Inflammatory macrophage treated with lipopolysaccharide for 4 hours (primary cell): ENCODE measurements at regions not wholly inside any gene's neighbourhood (a gene's known extent, or its start where the extent isn't known, plus 50 kb on each side); places are given as distances from the start of the nearest gene placed in this dataset.

Source experiments
- DNase-seq: peaks from one replicate; pipeline ENCODE4 v3.0.0-alpha.2; 2020

DNA sequence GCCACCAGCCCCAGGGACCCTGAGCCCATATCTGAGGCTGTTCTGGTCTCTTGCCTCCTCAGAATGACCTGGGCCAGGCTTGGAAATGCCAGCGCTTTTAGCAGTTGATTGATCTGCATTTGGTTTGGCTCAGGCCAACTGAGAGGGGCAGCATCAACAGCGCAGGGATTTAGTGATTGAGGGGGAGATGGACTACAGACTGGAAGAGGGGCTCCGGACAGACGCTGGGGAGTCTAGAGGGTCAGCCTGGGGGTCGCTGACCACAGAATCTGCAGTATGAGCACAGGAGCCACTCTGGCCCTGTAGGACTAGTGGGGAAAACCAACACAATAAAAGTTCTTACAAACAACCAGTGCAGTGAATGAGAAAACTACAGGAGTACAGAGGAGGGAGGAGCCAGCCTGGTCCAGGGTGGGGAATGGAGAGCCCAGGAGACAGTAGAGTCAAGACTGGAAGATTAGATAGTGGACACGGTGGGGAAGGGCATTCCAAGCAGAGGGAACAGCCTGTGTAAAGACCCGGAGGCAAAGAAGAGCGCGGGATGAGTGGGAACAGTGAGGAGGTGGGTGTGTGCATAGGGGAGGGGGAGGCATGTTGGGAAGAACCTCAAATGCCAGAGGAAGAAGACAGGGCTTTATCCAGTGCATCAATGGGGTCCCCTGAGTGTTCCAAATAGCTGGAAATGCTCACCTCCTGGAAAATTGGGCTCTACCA, 128.9 kb downstream of the MRM1 start:
- no peak for DNase-seq

- no peak for DNase-seq
Measured at GRCh38 chr17:36730857-36731490, 129.6 kb downstream of the MRM1 start.

- no peak for DNase-seq
Measured at GRCh38 chr17:36731811-36732210, 130.4 kb downstream of the MRM1 start.

- no peak for DNase-seq
Measured at GRCh38 chr17:36732351-36732750, 131.0 kb downstream of the MRM1 start.

GRCh38 chr17:36736201-36737156, 135.1 kb downstream of the MRM1 start:
- no peak for DNase-seq

GRCh38 chr17:36739208-36739607, 137.8 kb downstream of the MRM1 start:
- DNase-seq = no peak

DNA sequence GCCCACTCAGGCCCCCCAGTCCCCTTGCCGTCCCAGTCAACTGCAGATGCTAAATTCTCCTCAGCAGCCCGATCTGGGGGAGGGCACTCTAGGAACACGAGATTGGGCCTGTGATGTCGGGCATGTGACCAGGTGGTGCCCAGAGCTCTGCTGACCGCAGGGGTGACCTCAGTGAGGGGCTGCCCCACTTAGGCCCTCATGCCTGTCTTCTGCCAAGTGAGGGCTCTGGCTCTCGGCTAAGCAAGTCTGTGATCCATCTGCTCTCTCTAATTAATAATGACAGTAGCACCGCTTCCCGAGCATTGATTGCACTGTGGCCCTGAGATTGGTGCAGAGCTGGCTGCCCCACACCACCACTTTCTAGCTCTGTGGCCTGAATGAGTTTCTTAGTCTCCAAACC, 138.8 kb downstream of the MRM1 start:
- DNase-seq = no peak

DNA sequence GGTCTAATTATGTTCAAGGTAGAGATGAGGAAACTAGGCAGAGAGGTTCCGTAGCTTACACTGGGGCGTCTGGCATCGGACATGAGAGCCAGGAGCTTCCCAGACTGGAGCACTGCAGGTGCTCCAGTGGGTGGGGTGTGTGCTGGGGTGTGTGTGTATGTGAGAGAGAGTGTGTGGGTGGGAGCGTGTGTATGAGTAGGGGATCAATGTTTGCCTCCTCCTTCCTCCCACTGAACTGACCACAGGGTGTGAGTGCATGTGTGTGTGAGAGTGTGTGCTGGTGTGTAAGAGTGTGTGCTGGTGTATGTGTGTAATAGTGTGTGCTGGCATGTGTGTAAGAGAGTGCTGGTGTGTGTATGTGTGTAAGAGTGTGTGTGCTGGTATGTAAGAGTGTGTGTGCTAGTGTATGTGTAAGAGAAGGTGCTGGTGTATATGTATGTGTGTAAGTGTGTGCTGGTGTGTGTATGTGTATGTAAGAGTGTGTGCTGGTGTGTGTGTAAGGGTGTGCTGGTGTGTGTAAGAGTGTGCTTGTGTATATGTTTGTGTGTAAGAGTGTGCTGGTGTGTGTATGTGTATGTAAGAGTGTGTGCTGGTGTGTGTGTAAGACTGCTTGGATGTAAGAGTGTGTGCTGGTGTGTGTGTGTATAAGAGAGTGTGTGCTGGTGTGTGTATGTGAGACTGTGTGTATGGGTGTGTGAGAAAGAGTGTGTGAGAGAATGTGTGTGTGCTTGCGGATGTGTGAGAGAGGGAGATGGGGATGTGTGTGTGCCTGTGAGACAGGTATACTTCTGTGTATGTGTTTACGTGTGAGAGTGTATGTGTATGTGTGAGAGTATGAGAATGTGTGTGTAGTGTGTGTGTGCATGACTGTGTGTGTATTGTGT, 139.9 kb downstream of the MRM1 start:
- no peak for DNase-seq

DNA sequence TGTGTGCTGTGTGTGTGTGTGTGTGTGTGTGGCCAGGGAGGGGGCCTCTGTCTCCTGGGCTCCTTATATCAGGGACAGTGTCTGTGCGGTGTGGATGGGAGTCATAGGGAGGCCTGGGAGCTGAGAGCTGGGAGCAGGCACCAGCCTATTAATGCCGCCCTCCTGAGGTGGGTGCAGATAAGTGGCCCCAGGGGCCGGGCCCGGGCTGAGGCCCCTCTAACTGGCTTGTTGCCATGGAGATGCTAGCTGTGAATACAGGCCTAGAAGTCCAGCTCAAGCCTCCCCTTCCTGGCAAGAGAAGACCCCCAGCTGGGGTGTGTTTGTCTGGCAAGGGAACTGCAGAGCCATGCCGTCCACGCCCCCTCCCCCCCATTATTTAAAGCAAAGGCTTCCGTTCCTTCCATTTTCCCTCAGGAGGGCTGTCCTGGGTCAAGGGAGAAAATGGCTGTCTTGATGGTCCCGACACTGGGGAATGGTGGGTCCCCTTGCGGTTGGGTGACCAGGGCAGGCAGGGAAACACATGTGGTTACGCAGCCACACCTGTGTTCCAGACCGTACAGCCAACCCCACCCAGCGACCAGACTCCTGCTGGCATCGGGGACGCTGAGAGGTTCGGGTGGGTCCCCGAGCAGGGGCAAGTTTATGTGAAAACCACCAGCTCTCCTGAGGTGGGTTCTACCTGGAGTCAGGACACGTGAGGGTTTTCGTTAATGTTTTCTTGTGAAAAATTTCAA, 141.1 kb downstream of the MRM1 start:
- DNase-seq = no peak

DNA sequence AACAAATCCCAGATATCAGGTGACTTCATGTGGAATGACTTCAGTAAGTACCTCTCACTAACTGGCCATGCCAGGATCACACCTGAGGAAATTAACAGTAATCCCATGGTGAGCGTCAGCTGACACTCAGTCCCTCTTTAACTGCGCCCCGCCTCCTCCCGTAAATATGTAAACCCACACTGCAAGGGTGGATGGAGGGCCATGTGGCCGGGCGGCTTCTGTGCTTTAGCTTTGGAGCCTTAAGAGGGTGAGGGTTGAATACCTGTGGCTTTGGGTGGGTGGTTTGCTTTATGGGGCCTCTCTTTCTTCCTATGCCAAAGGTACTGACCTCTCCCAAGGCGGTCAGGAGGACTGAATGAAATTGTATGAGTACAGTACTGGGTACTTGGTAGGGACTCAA, 141.7 kb downstream of the MRM1 start:
- DNase-seq = no peak

- no peak for DNase-seq
Measured at GRCh38 chr17:36746381-36747053, 145.1 kb downstream of the MRM1 start.

DNA sequence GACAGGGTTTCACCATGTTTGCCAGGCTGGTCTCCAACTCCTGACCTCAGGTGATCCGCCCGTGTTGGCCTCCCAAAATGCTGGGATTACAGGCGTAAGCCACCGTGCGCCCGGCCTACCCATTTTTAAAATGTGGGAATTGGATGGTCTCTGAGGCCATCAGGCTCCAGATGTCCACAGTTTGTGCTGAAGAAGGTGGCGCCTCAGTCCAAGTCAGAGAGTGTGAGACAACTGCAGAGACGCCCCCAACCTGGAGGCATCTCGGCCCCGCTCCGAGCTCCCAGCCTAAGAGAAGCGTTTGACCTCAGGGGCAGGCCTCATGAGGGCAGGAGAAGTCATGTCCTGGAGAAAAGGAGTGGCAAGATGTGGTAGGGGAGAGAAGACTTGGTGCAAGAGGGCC, 146.5 kb downstream of the MRM1 start:
- no peak for DNase-seq

DNA sequence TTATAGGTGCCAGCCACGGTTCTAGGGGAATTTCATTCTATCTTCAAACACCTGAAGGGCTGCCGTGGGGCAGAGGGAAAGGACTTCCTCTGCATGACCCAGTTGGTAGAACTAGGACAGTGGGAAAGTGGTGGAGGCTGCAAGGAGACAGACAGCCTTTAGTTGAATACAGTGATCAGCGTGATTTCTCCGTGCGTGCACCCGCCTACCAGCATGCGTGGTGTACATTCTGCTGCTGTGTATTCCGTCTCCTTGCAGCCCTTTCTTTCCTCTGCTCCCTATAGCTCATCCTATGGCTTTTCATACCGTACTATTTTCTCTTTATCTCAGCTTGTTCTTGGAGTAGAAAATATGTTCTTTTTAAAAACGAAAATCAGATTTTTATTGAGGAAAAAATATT, 146.9 kb downstream of the MRM1 start:
- no peak for DNase-seq

- DNase-seq = no peak
Measured at GRCh38 chr17:36749493-36749892, 148.1 kb downstream of the MRM1 start.

GRCh38 chr17:36750316-36750885, 149.0 kb downstream of the MRM1 start:
- no peak for DNase-seq

- no peak for DNase-seq
Measured at GRCh38 chr17:36752096-36752888, 150.9 kb downstream of the MRM1 start.

DNA sequence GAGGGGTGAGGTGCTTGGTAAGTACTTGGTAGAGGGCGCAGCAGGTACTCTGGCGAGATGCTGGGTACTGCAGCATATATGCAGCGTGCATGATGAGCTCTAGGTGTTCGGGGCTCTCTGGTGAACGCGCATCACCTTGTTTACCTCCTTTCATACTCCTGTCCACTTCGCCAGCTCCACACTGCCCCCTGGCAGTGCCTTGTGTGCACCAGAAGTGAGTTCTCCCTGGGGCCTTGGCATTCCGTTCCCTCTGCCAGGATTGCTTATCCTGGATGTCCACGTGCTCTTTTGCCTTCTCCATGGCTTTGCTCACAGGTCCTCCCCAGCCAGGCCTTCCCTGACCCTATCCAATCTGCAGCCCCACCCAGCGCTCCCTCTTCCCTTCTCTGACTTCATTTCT, 154.2 kb downstream of the MRM1 start:
- no peak for DNase-seq

DNA sequence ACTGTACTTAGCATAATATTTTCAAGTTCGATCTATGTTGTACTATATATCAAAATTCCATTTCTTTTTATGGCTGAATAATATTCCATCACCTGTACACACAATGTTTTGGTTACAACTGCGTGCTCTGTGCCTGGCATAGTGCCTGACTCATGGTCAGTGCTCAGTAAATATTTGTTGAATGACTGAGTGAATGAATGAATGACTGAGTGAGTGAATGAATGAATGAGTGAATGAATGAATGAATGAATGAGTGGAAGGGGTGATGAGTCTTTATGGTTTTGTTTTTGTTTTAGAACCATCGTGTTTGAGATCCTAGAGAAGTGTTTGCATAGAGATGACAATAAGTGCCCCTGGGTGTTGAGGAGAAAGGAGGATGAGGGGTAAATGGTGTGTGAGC, 155.3 kb downstream of the MRM1 start:
- no peak for DNase-seq

- no peak for DNase-seq
Measured at GRCh38 chr17:36760425-36760824, 159.0 kb downstream of the MRM1 start.
